ENCODE measurements at regions not wholly inside any gene's neighbourhood (a gene's known extent, or its start where the extent isn't known, plus 50 kb on each side); places are given as distances from the start of the nearest gene placed in this dataset.

DNA sequence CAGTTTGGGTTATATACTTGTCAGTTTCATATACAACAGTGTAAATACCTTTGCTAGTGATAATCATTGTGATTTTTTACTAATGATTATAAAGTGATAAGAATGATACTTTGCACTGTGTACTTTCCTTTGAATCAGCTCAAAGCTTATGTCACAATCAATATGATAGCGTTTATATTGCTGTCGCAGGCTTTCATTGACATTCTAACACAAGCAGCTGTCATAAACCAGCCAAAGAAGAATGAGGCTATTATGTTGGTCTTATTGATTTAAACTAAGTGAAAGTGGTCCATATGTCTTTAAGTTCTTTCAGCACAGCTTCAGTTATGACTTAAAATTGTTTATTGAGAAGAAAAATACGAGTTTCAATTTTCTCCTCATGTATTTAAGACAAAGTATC lies 272.7 kb upstream of the RGMB start:
- CTCF ChIA-PET, result no interaction called here
- Mint-ChIP-seq H3K36me3 (ENCODE audit: insufficient read depth, unreplicated experiment) (no peaks in the 10 kb centered on the region), H3K4me3 (ENCODE audit: low read depth, unreplicated experiment) (no peak overlapping the region), H3K27ac (ENCODE audit: unreplicated experiment) (no peak overlapping the region), H3K9me3 (ENCODE audit: low read depth, unreplicated experiment) (no peaks in the 10 kb centered on the region), H3K4me1 (ENCODE audit: low read depth, unreplicated experiment) (peaks cover 8% of the 10 kb centered on the region), H3K27me3 (ENCODE audit: unreplicated experiment) (no peaks in the 10 kb centered on the region)
- intact Hi-C loops (cut with micrococcal nuclease; ENCODE audit: unreplicated experiment), result no loop called here
- no TSS peak for BruUV-seq (replicated peaks)
- DNase-seq, result no peak
- TF ChIP-seq, protein P1, sequence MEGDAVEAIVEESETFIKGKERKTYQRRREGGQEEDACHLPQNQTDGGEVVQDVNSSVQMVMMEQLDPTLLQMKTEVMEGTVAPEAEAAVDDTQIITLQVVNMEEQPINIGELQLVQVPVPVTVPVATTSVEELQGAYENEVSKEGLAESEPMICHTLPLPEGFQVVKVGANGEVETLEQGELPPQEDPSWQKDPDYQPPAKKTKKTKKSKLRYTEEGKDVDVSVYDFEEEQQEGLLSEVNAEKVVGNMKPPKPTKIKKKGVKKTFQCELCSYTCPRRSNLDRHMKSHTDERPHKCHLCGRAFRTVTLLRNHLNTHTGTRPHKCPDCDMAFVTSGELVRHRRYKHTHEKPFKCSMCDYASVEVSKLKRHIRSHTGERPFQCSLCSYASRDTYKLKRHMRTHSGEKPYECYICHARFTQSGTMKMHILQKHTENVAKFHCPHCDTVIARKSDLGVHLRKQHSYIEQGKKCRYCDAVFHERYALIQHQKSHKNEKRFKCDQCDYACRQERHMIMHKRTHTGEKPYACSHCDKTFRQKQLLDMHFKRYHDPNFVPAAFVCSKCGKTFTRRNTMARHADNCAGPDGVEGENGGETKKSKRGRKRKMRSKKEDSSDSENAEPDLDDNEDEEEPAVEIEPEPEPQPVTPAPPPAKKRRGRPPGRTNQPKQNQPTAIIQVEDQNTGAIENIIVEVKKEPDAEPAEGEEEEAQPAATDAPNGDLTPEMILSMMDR (IDR thresholded peaks at IDR 0.05; ENCODE audit: unreplicated experiment), result no peak

DNA sequence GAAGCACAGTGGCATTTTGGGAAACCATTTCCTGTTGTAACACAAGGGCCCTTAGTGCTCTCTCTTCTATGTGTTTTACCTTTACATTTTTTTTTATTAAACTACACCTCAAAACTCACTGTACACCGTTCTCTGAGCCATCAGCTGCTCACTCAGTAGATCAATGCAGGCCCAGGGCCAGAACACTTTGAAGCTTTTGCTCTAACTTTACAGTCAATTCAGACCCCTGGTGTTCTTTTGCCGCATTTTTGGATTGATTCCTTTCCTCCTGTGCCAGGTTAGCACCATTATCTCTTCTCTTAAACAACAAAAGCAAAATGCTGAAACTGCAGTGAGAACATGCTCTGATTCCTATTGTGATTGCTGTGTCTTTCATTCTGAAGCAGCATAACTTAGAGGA lies 269.8 kb upstream of the RGMB start:
- CTCF ChIA-PET, result interaction anchor here (0.6 to 0.8 kb wide), 2 partner anchors 17 to 1695 kb away, joined by 3 read pairs; no protein-coding TSS in a partner anchor
- H3K4me3 Mint-ChIP-seq (ENCODE audit: low read depth, unreplicated experiment), result no peak overlapping the region
- peaks cover 8% of the 10 kb centered on the region for H3K4me1 Mint-ChIP-seq (ENCODE audit: low read depth, unreplicated experiment)
- intact Hi-C loops (cut with micrococcal nuclease; ENCODE audit: unreplicated experiment), result no loop called here
- H3K9me3 Mint-ChIP-seq (ENCODE audit: low read depth, unreplicated experiment), result no peaks in the 10 kb centered on the region
- TF ChIP-seq, protein P1 (IDR thresholded peaks at IDR 0.05; ENCODE audit: unreplicated experiment), result no peak
- no peak overlapping the region for H3K27ac Mint-ChIP-seq (ENCODE audit: unreplicated experiment)
- H3K27me3 Mint-ChIP-seq (ENCODE audit: unreplicated experiment), result no peaks in the 10 kb centered on the region
- DNase-seq, result no peak
- H3K36me3 Mint-ChIP-seq (ENCODE audit: insufficient read depth, unreplicated experiment), result no peaks in the 10 kb centered on the region
- no TSS peak for BruUV-seq (replicated peaks)

DNA sequence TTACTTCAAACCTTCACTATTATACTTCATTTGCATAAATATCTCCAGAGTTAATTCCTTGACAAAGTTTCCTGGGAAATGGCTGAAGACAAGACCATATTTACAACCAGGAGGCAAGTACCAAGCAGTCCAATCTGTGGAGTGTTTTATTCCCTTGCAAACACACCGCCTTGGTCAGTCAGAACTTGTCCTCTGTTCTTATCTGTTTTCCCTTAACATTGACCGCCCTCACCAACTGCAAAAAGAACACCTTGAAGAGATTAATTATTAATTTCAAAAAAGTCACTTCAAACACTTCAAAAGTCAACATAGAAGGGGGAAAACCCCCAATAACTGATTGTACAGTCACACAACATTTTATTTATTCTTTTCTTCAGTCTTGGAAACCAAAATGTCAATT lies 269.0 kb upstream of the RGMB start:
- DNase-seq, result no peak
- no TSS peak for BruUV-seq (replicated peaks)
- CTCF ChIA-PET, result interaction anchor here (0.6 kb wide), 1 partner anchor 1696 kb away, joined by 3 read pairs; no protein-coding TSS in a partner anchor
- H3K36me3 Mint-ChIP-seq (ENCODE audit: insufficient read depth, unreplicated experiment), result no peaks in the 10 kb centered on the region
- no peaks in the 10 kb centered on the region for H3K27me3 Mint-ChIP-seq (ENCODE audit: unreplicated experiment)
- H3K4me3 Mint-ChIP-seq (ENCODE audit: low read depth, unreplicated experiment), result no peak overlapping the region
- H3K4me1 Mint-ChIP-seq (ENCODE audit: low read depth, unreplicated experiment), result peaks cover 11% of the 10 kb centered on the region
- H3K27ac Mint-ChIP-seq (ENCODE audit: unreplicated experiment), result no peak overlapping the region
- intact Hi-C loops (cut with micrococcal nuclease; ENCODE audit: unreplicated experiment), result no loop called here
- TF ChIP-seq, protein P1 (IDR thresholded peaks at IDR 0.05; ENCODE audit: unreplicated experiment), result no peak
- no peaks in the 10 kb centered on the region for H3K9me3 Mint-ChIP-seq (ENCODE audit: low read depth, unreplicated experiment)

DNA sequence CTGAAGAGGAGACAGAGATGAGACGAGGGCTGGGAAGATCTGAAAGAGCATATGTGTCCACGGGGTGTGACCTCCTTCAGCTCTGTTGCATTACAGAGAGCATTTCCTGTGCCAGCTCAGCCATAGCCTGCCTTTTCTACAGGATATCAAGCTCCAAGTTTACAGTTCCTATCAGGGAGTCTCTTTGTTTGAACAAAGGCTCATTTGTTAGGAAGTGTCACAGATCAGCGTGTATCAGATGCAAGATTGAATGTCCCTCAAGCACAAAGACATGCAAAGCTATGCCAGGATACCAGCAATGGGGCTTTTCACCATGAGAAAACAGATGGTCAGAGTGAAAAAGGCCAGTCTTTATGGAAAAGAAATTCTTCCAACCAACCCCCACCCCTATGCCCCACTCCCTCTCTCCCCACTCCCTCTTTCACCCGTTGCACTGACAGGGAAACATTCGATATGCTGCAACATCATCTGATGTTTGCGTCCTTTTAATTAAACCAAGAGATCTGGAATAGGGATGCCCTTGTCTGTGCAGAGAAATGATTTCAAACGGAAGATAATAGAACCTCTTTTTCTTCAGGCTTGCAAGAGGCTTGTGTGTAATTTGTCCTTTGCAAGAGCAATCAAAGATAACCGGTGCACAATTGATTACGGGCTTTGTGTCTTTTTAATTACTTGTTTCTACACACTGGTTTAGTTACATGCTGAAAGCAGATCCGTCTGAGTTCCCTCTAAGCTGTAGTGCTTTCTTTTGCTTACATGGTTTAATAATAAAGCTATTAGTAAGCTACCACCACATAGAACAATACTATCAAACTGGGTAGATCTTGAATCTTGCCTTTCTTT lies 263.1 kb upstream of the RGMB start:
- no TSS peak for BruUV-seq (replicated peaks)
- DNase-seq, result no peak
- no peaks in the 10 kb centered on the region for H3K36me3 Mint-ChIP-seq (ENCODE audit: insufficient read depth, unreplicated experiment)
- H3K4me1 Mint-ChIP-seq (ENCODE audit: low read depth, unreplicated experiment), result peaks cover 12% of the 10 kb centered on the region
- H3K9me3 Mint-ChIP-seq (ENCODE audit: low read depth, unreplicated experiment), result no peaks in the 10 kb centered on the region
- CTCF ChIA-PET, result no interaction called here
- no peak overlapping the region for H3K27ac Mint-ChIP-seq (ENCODE audit: unreplicated experiment)
- TF ChIP-seq, protein P1 (IDR thresholded peaks at IDR 0.05; ENCODE audit: unreplicated experiment), result no peak
- H3K4me3 Mint-ChIP-seq (ENCODE audit: low read depth, unreplicated experiment), result no peak overlapping the region
- H3K27me3 Mint-ChIP-seq (ENCODE audit: unreplicated experiment), result no peaks in the 10 kb centered on the region
- intact Hi-C loops (cut with micrococcal nuclease; ENCODE audit: unreplicated experiment), result no loop called here
